Rectal smooth muscle tissue (tissue), 1 donor: ENCODE measurements at regions not wholly inside any gene's neighbourhood (a gene's known extent, or its start where the extent isn't known, plus 50 kb on each side); places are given as distances from the start of the nearest gene placed in this dataset.

ENCODE experiments used
- H3K27ac ChIP-seq: one replicate; pipeline ENCODE4 v1.7.0; 2013; ENCODE audit warnings: low read depth, low read length, inconsistent platforms
- H3K27me3 ChIP-seq: one replicate; pipeline ENCODE4 v1.7.0; 2013; ENCODE audit warnings: low read length; ENCODE audit not compliant: control insufficient read depth, insufficient read depth
- H3K36me3 ChIP-seq: one replicate; pipeline ENCODE4 v1.7.0; 2013; ENCODE audit warnings: low read length; ENCODE audit not compliant: control insufficient read depth, insufficient read depth
- H3K4me1 ChIP-seq: one replicate; pipeline ENCODE4 v1.7.0; 2013; ENCODE audit warnings: low read length; ENCODE audit not compliant: control insufficient read depth, insufficient read depth
- H3K4me3 ChIP-seq: one replicate; pipeline ENCODE4 v1.7.0; 2013; ENCODE audit warnings: low read length
- H3K9ac ChIP-seq: one replicate; pipeline ENCODE4 v1.7.0; 2013; ENCODE audit warnings: low read length

DNA sequence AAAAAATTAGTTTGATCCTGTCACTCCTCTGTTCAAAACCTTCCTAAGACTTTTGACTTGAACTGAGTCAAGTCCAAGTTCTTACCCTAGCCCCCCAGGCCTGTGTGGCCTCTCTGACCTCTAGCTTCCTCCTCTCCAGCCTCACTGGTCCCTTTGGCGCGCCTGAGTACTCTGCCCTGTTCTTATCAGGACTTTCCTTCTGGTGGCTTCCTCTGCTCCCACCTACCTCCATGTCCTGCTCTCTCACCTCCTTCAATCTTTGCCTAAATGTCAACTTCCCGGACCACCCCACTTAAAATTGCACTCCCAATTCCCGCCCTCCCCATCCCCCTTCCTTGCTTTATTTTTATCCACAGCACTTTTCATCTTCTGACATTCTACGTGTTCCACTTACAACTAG lies 526.1 kb upstream of the KLF4 start:
- no peak overlapping the region for H3K9ac ChIP-seq
- no peak overlapping the region for H3K4me3 ChIP-seq
- no peak overlapping the region for H3K27ac ChIP-seq
- H3K36me3 ChIP-seq = no peaks in the 10 kb centered on the region
- no peaks in the 10 kb centered on the region for H3K27me3 ChIP-seq
- no peaks in the 10 kb centered on the region for H3K4me1 ChIP-seq

DNA sequence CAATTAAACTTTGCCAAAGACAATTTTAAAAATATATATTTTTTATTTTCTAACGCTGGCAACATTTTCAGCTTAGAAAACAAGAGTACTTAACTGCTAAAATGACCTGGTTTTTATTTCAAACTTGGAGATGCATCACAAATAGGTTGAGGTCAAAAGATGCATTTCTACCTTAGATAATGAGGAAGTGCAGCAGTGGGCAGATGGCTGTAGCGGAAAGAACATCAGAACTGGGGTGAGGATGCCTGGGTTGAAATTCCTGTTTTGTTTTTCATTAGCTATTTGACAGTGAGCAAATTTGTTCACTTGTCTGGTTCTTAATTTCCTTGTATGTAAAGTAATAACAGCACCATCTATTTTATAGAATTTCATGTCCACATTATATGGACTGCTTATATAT lies 524.8 kb upstream of the KLF4 start:
- no peaks in the 10 kb centered on the region for H3K36me3 ChIP-seq
- H3K4me1 ChIP-seq = no peaks in the 10 kb centered on the region
- H3K27ac ChIP-seq = no peak overlapping the region
- no peaks in the 10 kb centered on the region for H3K27me3 ChIP-seq
- H3K4me3 ChIP-seq = no peak overlapping the region
- H3K9ac ChIP-seq = no peak overlapping the region

DNA sequence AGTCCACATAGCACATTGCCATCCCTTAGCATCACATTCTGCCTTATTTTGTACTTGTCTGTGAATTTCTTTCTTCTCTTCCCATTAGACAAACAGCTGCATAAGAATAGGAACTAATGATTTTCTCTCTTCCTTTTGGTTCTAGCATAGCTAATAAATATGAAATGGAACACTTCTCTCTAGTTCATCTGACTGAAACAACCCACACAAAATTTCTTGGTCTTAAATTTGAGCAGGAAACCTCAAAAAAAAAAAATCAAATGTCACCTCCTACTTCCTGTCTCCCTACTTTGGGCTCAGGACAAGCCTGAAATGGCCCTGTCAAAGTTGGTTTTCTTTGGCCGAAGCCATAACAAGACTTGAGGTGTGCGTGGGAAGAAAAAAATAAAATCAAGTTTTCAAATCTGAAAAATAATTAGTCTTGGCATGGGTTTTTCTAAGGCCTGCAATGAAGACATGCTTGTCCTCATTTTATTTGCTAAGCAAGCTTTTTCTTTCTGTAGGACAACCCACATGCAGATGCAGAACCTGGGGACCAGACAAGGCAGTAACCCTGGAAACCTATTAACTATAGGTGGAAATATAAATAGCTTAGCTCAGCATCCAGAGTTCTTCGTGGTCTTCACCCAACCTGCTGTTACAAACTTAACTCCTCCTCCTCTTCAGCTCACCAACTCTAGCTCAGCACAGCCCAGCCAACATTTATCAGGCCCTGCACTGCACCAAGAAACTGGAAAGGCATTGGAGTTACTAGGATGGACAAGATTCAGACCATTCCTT lies 523.5 kb upstream of the KLF4 start:
- no peaks in the 10 kb centered on the region for H3K27me3 ChIP-seq
- no peaks in the 10 kb centered on the region for H3K4me1 ChIP-seq
- no peak overlapping the region for H3K27ac ChIP-seq
- no peak overlapping the region for H3K4me3 ChIP-seq
- H3K9ac ChIP-seq = no peak overlapping the region
- H3K36me3 ChIP-seq = no peaks in the 10 kb centered on the region

DNA sequence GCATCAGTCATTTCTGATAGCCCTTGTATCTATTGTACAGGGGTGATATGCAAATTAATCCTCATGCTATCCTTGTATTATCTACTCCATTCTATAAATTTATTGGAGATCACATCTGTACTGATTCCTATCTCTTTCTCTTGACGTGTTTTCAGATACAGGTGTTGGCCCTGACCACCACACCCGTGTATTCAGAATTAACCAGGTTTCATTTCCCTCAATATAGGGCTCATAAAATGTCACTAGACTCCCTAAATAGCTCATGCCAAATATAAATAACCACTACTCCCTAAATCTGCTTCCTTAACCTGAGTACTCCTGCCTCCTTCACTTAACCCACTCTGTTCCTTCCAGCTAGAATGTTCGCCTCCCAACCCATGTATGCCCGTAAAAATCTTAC lies 522.8 kb upstream of the KLF4 start:
- H3K36me3 ChIP-seq = no peaks in the 10 kb centered on the region
- H3K9ac ChIP-seq = no peak overlapping the region
- no peaks in the 10 kb centered on the region for H3K27me3 ChIP-seq
- no peak overlapping the region for H3K4me3 ChIP-seq
- H3K4me1 ChIP-seq = no peaks in the 10 kb centered on the region
- no peak overlapping the region for H3K27ac ChIP-seq

DNA sequence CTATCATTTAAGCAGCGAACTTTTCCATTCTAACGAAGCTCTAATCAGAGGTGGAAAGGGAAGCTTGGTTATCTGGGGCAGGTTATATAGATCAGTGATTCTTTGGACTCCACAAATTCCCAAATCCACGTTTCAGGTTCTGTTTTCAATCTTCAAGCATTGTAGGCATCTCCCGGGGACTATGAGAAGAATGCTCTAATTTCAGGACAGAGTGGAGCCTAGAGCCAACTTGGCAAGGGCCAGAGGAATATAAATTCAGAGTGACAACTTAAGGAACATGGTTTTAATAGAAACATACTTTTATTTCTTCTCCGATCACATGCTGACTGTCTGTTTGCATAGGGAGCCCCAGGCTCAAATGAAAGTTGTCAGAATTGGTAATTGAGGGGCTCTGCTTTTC lies 514.0 kb upstream of the KLF4 start:
- H3K4me3 ChIP-seq = no peak overlapping the region
- no peaks in the 10 kb centered on the region for H3K27me3 ChIP-seq
- H3K27ac ChIP-seq = no peak overlapping the region
- peaks cover 3% of the 10 kb centered on the region for H3K4me1 ChIP-seq
- H3K36me3 ChIP-seq = no peaks in the 10 kb centered on the region
- no peak overlapping the region for H3K9ac ChIP-seq

DNA sequence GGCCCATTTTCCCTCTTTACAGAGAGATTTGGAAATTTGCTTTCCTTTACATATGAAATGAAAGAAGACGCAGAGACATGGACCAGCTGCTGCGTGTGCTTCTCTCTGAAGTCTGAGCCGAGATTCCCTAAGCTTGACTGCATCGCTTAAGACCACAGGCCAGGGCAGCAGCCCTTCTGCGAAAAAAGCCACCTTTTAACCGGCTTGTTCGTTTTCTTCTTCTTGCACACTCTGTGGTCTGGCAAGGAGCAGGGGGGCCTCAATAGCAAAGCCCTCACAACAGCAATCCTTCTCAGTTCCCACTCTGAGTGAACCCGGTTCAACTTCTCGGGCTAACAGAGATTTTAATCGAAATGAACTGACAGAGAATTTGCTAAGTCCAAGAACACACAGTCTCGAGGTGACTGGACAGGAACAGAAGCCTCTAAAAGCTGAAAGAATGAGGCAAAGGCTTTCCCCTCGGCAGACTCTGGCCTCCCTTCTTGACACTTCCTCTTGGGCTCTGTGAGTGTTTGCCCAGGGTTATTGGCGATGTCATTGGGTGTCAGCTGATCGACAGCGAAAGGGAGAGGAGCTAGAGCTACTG lies 512.9 kb upstream of the KLF4 start:
- Histone ChIP-seq H3K36me3 (no peaks in the 10 kb centered on the region), H3K27ac (no peak overlapping the region), H3K4me3 (no peak overlapping the region), H3K27me3 (no peaks in the 10 kb centered on the region), H3K9ac (no peak overlapping the region), H3K4me1 (peaks cover 3% of the 10 kb centered on the region)

DNA sequence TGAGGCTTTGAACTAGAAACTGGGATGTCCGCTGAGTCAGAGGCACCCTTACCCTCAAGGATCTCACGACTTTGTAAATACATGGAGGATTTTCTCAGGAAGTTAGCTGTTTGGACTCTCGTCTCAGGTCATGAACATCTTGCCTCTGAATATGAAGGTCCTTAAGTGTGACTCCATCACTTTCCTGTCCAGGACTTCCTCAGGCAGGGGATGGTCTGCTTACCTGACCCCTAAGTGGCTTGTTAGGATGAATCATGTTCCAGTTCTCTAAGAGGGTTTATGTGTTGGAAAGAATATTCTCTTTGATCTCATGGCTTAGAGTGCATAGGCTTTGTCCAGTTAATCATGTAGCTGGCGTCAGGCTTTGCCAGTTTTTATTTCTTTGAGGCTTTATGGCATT lies 511.7 kb upstream of the KLF4 start:
- Histone ChIP-seq H3K36me3 (no peaks in the 10 kb centered on the region), H3K9ac (no peak overlapping the region), H3K4me3 (no peak overlapping the region), H3K27ac (no peak overlapping the region), H3K4me1 (peaks cover 3% of the 10 kb centered on the region), H3K27me3 (no peaks in the 10 kb centered on the region)

DNA sequence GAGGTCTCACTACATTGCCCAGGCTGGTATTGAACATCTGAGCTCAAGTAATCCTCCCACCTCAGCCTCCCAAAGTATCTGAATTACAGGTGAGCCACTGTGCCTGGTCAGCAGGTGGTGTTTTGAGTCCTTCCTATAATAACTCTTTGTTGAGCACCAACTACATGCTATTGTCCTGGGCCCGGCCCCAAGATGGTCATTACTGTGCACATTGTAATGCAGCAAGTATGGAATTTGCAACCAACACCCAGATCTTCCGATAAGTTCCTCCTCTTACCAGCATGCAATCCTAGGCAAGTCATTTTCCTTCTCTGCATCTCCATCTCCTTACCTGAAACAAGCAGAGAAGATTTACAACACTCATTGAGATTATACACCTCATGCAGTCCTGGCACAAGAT lies 510.3 kb upstream of the KLF4 start:
- no peaks in the 10 kb centered on the region for H3K27me3 ChIP-seq
- H3K27ac ChIP-seq = no peak overlapping the region
- no peaks in the 10 kb centered on the region for H3K36me3 ChIP-seq
- peaks cover 3% of the 10 kb centered on the region for H3K4me1 ChIP-seq
- no peak overlapping the region for H3K9ac ChIP-seq
- no peak overlapping the region for H3K4me3 ChIP-seq

DNA sequence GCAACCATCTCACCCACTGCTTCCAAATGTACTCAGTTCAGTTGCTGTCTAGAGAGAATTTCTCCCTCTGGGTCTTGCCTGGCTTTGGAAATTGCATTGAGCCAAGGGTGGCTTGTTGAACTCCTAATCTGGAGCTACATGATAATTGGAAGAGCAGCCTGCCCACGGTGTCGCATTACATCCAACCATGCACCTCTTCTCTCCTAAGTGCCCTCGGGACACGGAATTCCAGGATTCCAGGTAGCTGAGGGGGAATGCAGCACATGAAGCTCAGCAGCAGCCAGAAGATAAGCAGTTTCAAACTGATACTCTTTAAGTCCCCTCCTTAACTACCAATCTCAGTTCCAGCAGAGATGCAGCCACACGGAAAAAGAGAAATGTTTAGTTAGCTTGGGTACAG lies 509.4 kb upstream of the KLF4 start:
- Histone ChIP-seq H3K36me3 (no peaks in the 10 kb centered on the region), H3K4me1 (peaks cover 3% of the 10 kb centered on the region), H3K27me3 (no peaks in the 10 kb centered on the region), H3K4me3 (no peak overlapping the region), H3K27ac (no peak overlapping the region), H3K9ac (no peak overlapping the region)

DNA sequence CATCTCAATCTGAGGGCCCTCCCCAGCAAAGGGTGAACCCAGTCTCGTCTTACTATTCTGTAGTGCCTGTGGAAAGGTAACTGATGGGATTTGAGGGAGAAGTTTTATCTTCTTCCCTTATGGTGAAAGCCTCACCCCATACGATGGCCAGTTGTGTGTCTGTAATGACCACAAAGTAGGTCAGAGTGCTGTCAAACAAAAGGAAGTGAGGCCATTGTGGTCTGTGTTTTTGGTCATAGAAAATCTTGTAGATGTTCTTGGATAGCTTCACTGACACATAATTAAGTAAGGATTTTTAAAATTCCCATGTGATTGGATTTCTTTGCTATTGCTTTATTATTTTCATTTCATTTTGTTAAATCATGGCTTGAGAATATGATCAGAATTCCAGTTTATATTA lies 505.1 kb upstream of the KLF4 start:
- Histone ChIP-seq H3K4me3 (no peak overlapping the region), H3K27me3 (no peaks in the 10 kb centered on the region), H3K4me1 (no peaks in the 10 kb centered on the region), H3K27ac (no peak overlapping the region), H3K9ac (no peak overlapping the region), H3K36me3 (no peaks in the 10 kb centered on the region)

DNA sequence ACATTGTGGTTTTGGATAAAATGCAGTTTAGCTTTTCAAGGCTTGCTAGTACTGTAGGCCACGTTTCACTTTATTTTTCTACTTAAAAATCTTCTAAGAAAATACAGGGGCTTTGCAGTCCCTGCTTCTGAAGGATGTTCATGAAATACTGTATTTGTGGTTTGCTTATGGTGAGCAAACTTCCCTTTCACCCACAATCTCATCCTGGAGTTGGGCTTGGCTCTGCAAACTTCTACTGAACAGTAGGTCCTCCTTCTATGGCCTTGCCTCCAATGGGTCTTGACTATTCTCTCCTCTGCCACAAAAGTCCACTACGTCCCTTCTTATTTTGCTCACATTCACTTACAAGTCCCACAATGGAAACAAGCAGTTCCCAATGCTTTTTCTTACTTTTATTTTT lies 502.7 kb upstream of the KLF4 start:
- Histone ChIP-seq H3K9ac (no peak overlapping the region), H3K27me3 (no peaks in the 10 kb centered on the region), H3K36me3 (no peaks in the 10 kb centered on the region), H3K4me1 (no peaks in the 10 kb centered on the region), H3K4me3 (no peak overlapping the region), H3K27ac (no peak overlapping the region)

DNA sequence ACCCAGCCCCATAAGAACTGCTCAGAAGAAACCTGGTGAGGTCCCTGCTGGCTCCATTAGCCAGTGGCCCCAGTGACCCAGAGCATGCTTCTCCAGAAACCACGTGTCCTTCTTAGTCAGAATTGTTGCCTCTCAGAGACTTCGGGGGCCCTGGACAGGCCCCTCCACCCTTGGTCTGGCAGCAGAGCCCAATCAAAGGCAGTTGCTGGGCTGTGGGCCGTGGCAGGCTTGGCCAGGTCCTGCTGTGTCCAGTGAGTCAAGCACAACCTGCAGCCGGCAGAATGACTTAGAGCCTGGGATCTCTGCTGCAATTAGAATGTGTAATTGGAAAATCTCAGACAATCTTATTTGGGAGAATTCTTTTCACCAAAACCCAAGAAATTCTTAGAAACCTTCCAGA lies 502.0 kb upstream of the KLF4 start:
- H3K9ac ChIP-seq = no peak overlapping the region
- no peaks in the 10 kb centered on the region for H3K36me3 ChIP-seq
- no peaks in the 10 kb centered on the region for H3K27me3 ChIP-seq
- H3K27ac ChIP-seq = no peak overlapping the region
- H3K4me1 ChIP-seq = no peaks in the 10 kb centered on the region
- no peak overlapping the region for H3K4me3 ChIP-seq

DNA sequence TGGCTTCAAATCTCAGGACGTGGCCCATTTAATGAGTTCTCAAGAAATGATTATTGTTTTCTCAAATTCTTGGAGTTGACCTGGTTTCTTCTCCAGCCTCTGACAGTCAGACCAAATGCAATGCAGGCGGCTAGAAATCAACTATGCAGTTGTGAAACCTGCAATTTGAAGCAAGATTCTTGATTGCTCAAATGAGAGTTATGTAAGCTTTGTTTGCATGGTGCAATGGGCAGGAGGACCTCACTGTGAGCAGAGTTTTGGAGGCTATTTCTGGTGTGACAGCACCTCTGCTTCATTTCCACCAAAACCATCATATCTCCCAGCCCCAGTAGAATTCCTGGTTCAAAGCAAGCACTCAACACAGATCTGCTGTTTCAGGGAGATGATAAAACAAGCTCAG lies 500.0 kb upstream of the KLF4 start:
- H3K4me1 ChIP-seq = no peaks in the 10 kb centered on the region
- H3K27me3 ChIP-seq = no peaks in the 10 kb centered on the region
- H3K27ac ChIP-seq = no peak overlapping the region
- no peak overlapping the region for H3K4me3 ChIP-seq
- no peaks in the 10 kb centered on the region for H3K36me3 ChIP-seq
- no peak overlapping the region for H3K9ac ChIP-seq
